LNCaP clone FGC (cell line): ENCODE measurements at regions not wholly inside any gene's neighbourhood (a gene's known extent, or its start where the extent isn't known, plus 50 kb on each side); places are given as distances from the start of the nearest gene placed in this dataset.

Experiments
- DNase-seq: peaks from one replicate; pipeline ENCODE4 v3.0.0-alpha.2; 2011; ENCODE audit warnings: low read depth
- H3K4me3 ChIP-seq: 2 replicates; pipeline ENCODE4 v1.5.1; 2011; ENCODE audit warnings: mild to moderate bottlenecking, low read depth, low read length, control low read depth
- CTCF ChIP-seq: IDR thresholded peaks from 2 replicates; pipeline ENCODE4 v1.5.1; 2012; ENCODE audit warnings: mild to moderate bottlenecking; ENCODE audit not compliant: control insufficient read depth, insufficient read depth; ENCODE audit errors: extremely low read depth

- no peak for TF ChIP-seq CTCF
- no peak overlapping the region for H3K4me3 ChIP-seq
- no peak for DNase-seq
These were observed 127.5 kb upstream of the RMST start for GRCh38 chr12:97335115-97335514.

DNA sequence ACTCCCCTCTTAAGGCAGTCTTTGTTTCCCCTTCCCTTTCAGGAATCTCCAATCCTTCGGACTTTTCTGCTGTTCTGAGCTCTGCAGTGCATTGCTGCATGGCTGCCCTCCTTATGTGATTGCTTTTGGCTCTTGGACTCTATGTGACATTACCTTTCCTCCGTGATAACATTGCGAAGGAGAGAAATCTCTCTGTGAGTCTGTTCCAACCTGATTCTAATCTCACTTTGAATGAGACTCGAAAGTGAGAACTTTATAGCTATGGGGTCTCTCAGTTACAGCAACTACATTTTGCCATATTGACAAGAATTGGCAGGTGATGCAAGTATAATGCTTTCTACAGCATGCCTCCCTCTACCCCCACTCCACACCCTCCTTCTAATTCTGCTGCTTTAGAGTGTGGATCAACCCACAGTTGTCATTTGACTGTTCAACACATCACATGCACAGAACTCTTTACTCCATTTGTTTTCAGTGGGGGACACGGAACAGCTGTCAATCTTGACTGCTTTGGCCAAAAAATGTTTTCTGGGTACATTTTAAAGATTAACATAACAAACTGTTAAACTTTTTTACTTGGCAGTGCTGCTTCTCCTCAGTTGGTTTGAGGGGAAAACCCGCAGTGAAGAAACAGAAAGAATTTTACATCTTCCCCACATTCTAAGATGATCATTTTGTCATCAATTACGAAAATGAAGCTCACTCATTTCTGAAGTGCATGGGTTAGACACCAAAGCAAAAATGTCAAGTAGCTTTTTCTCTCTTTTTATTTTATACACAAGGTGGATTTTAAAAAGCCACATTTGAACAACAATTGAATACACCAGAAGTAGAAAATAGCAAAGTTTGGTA, 125.5 kb upstream of the RMST start:
- no peak for TF ChIP-seq CTCF
- H3K4me3 ChIP-seq = no peak overlapping the region

GRCh38 chr12:97342130-97342529, 120.5 kb upstream of the RMST start:
- DNase-seq = no peak
- no peak overlapping the region for H3K4me3 ChIP-seq
- no peak for TF ChIP-seq CTCF

More for the DNA sequence above, 125.5 kb upstream of the RMST start:
- DNase-seq = no peak

- DNase-seq = no peak
- no peak for TF ChIP-seq CTCF
- no peak overlapping the region for H3K4me3 ChIP-seq
These were observed 114.6 kb upstream of the RMST start for GRCh38 chr12:97347956-97348355.

DNA sequence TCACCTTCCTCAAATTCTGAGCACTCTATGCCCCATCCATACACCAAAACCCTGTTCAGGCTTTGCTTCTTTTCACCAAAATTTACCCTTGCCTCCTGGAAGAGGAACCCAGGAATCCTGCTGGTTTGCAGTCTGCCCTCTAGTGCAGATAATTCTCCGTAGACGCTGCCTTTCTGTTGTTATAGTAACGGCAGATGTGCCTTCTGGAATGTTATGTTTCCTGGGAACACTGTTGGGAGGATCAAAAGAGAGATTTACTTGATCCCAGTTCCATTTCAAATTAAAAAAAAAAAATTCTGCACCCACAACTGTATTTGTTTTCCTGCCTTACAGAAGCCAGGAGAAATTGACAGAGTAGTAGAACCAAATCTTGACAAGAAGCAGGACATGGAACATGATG, 104.2 kb upstream of the RMST start:
- TF ChIP-seq CTCF = no peak
- no peak overlapping the region for H3K4me3 ChIP-seq
- no peak for DNase-seq

DNA sequence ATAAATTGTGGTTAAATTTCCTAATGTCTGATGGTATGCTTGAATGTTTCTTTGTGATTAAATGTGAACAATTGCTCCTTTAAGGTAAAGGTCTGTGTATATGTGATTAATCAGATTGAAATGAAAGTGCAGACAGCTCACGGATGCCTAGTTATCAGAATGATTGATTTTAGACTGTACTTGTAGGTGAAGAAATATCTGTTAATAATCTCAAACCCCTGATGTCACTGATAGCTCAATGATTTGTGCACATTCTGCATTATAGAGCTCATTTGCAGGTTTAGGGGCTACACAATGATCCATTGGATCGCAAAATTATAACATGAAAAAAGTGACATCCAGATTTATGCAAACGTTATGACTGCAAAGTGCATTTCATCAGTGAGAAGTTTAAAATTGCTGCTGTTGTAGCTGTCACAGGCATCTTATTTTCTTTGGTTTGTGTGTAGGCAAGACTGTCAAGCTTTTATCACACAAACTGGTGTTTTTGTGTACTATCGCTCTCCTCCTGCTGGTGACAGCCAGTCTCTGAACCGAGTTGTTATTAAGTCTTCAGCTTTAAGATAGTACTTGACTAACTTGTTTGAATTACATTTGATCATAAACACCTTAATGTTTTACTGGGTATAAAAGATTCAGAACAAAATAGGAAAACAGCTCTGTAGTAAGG, 103.4 kb upstream of the RMST start:
- no peak for DNase-seq
- TF ChIP-seq CTCF = no peak
- H3K4me3 ChIP-seq = no peak overlapping the region
